H1 (cell line): ENCODE measurements at regions not wholly inside any gene's neighbourhood (a gene's known extent, or its start where the extent isn't known, plus 50 kb on each side); places are given as distances from the start of the nearest gene placed in this dataset.

Experiments used
- SUZ12 ChIP-seq: fragments of 200-600 bp; sonication (generic); IDR thresholded peaks from 2 replicates; pipeline ENCODE4 v1.6.1; 2012; ENCODE audit warnings: mild to moderate bottlenecking, inconsistent platforms, low read length, moderate library complexity, mixed read lengths
- TF ChIP-seq, protein P1 (sequence below): fragments of 300-600 bp; sonication (generic); IDR thresholded peaks from 2 replicates; pipeline ENCODE4 v1.7.1; 2012; ENCODE audit warnings: low read length, moderate library complexity, mild to moderate bottlenecking, inconsistent platforms; ENCODE audit not compliant: insufficient replicate concordance

DNA sequence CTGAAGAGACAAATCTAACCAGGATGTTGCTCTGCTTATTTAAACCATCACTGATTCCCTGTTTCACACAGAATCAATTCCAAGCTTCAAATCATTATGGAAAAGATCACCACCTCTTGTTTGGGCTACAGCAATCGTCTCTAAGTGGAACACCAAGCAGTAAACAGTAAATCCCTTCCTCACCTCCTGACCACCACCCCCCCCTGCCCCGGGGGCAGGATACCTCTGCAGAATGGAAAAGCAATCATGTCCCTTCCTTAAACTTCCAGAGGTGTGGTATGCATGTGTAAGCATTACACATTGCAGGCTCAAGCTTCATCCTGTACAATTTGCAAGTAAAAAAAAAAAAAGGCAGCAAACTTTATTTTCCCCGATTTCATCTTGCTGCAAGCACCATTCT lies 373.8 kb downstream of the NPIPA8 start (continued):
- TF ChIP-seq, protein P1, sequence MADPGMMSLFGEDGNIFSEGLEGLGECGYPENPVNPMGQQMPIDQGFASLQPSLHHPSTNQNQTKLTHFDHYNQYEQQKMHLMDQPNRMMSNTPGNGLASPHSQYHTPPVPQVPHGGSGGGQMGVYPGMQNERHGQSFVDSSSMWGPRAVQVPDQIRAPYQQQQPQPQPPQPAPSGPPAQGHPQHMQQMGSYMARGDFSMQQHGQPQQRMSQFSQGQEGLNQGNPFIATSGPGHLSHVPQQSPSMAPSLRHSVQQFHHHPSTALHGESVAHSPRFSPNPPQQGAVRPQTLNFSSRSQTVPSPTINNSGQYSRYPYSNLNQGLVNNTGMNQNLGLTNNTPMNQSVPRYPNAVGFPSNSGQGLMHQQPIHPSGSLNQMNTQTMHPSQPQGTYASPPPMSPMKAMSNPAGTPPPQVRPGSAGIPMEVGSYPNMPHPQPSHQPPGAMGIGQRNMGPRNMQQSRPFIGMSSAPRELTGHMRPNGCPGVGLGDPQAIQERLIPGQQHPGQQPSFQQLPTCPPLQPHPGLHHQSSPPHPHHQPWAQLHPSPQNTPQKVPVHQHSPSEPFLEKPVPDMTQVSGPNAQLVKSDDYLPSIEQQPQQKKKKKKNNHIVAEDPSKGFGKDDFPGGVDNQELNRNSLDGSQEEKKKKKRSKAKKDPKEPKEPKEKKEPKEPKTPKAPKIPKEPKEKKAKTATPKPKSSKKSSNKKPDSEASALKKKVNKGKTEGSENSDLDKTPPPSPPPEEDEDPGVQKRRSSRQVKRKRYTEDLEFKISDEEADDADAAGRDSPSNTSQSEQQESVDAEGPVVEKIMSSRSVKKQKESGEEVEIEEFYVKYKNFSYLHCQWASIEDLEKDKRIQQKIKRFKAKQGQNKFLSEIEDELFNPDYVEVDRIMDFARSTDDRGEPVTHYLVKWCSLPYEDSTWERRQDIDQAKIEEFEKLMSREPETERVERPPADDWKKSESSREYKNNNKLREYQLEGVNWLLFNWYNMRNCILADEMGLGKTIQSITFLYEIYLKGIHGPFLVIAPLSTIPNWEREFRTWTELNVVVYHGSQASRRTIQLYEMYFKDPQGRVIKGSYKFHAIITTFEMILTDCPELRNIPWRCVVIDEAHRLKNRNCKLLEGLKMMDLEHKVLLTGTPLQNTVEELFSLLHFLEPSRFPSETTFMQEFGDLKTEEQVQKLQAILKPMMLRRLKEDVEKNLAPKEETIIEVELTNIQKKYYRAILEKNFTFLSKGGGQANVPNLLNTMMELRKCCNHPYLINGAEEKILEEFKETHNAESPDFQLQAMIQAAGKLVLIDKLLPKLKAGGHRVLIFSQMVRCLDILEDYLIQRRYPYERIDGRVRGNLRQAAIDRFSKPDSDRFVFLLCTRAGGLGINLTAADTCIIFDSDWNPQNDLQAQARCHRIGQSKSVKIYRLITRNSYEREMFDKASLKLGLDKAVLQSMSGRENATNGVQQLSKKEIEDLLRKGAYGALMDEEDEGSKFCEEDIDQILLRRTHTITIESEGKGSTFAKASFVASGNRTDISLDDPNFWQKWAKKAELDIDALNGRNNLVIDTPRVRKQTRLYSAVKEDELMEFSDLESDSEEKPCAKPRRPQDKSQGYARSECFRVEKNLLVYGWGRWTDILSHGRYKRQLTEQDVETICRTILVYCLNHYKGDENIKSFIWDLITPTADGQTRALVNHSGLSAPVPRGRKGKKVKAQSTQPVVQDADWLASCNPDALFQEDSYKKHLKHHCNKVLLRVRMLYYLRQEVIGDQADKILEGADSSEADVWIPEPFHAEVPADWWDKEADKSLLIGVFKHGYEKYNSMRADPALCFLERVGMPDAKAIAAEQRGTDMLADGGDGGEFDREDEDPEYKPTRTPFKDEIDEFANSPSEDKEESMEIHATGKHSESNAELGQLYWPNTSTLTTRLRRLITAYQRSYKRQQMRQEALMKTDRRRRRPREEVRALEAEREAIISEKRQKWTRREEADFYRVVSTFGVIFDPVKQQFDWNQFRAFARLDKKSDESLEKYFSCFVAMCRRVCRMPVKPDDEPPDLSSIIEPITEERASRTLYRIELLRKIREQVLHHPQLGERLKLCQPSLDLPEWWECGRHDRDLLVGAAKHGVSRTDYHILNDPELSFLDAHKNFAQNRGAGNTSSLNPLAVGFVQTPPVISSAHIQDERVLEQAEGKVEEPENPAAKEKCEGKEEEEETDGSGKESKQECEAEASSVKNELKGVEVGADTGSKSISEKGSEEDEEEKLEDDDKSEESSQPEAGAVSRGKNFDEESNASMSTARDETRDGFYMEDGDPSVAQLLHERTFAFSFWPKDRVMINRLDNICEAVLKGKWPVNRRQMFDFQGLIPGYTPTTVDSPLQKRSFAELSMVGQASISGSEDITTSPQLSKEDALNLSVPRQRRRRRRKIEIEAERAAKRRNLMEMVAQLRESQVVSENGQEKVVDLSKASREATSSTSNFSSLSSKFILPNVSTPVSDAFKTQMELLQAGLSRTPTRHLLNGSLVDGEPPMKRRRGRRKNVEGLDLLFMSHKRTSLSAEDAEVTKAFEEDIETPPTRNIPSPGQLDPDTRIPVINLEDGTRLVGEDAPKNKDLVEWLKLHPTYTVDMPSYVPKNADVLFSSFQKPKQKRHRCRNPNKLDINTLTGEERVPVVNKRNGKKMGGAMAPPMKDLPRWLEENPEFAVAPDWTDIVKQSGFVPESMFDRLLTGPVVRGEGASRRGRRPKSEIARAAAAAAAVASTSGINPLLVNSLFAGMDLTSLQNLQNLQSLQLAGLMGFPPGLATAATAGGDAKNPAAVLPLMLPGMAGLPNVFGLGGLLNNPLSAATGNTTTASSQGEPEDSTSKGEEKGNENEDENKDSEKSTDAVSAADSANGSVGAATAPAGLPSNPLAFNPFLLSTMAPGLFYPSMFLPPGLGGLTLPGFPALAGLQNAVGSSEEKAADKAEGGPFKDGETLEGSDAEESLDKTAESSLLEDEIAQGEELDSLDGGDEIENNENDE: no peak
- TF ChIP-seq SUZ12: no peak
